NCI-H1694 treated with DMSO at 0.1 percent for 48 hours (cell line): ENCODE measurements at regions not wholly inside any gene's neighbourhood (a gene's known extent, or its start where the extent isn't known, plus 50 kb on each side); places are given as distances from the start of the nearest gene placed in this dataset.

Source experiments
- DNase-seq: peaks from one replicate; lab custom pipeline; 2025; lab: John Stamatoyannopoulos, UW

DNA sequence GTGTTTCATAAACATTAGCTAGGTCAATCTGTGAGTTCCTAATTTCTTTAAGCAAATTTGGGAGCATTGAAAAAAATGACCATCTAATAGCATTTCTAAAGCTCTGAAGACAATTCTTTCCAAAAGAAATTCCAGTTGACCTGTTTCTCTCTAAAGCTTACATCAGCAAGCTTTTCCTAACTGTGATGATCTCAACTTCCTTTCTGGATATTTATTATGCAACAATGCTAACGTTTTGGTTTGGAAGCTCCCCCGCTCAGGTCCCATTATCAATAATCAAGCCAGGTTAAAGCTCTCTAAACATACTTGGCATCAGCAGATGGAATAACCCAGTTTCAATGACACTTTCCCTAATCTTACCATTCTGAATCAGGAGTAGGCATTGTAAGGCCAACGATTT is 196.3 kb upstream of the TANK start:
- DNase-seq = no peak

DNA sequence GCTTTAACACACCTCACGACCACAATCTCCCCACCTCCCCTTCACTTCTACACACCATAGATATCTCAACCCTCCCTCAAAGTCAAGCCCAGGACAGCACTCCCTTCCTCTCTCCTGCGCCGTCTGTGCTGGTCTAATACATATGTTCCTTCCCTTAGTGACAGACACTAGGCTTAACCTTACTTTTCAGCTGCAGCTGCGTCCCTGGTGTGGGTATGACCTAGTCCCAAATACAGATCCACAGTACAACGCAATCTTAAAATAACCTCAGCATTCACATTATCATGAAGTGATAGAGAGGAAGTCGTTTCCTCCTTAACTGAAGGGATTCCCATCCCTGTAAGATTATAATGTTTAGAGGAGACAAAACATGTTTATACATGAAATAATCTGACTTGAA is 192.7 kb upstream of the TANK start:
- no peak for DNase-seq

DNA sequence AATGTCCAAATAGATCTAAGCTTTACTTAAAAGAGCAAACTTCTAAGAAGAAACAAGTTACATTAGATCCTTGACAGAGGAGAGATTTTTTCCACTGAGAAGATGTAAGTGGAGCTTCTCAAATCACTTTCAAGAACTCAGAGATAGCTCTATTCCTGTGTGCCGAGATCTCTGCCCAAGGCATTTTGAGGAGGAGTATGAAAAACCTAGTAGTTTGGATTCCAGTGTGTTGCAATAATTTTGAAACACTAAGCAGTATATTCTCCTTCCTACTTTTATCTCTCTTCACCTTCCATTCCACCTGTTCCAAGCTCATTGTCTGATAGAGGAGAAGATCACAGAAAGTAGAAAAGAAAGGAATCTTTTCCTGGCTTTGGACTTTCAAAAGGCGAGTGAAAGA is 192.0 kb upstream of the TANK start:
- no peak for DNase-seq

DNA sequence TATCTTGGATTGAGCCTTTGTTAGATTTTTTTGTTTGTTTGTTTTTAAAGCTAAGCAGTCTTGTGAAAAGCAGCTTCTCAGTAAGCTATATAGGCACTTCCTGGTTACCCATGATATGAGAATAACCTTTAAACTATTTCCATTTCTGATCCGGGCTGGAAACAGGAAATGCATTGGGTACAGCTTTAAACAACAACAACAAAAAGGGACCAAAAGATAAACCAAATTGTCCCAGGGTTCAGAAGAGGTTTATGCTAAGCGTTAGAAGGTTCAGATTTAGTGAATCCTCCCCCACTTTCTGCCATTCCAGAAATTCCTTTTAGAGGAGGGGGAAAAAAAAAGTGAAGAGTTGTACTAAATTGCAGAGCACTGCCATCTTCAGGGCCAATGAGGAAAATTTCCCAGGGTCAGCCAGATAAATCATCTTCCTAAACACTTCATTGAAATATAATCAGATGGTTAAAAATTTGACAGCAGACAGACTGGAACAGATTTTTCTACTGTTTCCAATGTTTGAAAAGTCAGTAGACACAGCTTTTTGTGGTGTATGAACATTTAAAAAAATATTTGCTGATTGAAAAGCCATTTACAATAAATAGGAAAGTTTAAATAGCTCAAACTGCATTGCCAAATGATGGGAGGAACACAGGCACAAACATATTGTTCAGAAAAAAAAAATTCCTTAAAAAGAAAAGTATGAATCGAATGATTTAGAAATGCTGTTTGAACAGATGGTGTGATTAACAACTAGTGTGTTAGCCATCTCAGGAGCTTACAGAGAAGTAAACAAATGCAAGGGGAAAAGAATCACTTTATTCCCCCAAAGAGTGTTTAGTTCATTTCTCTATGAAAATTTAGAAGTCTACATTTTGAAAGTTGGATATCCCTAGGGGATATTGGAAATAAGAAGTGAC is 189.9 kb upstream of the TANK start:
- DNase-seq = peak; percentile 49

DNA sequence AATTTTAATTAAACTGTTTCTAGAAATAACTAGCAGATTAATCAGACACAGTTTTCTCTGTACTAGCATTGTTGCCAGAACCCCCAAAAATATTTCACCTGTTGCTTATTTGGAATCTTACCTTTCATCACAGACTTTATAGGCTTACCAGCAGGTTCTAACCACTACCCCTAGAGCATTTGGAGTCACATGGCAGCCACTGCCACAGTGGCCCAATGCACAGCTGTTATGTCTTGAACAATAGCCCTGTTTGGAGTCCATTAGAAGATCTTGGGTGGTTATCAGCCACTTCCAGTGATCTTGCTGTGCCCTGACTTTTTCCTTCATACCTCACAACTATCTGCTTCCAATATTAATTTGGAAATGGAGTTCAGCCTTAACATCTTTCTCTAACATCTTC is 186.2 kb upstream of the TANK start:
- no peak for DNase-seq

DNA sequence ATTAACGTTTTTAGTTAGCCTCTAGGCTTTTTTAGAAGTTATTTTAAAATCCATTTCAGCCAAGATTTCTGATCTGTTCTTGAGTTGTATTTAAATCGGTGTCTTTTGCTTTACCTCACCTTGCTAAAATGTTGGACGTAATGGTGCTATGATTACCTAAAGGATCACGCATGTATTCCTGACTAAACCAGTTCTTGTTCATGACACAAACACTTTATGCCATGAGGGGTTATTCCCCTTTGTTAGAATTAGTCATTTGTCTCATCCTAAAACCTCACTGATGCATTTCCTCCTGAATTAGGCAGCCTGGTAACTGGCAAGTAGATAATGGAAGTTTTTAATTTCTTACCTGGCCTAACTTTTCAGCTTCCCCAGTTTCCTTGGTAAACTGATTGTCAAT is 185.4 kb upstream of the TANK start:
- DNase-seq = no peak

DNA sequence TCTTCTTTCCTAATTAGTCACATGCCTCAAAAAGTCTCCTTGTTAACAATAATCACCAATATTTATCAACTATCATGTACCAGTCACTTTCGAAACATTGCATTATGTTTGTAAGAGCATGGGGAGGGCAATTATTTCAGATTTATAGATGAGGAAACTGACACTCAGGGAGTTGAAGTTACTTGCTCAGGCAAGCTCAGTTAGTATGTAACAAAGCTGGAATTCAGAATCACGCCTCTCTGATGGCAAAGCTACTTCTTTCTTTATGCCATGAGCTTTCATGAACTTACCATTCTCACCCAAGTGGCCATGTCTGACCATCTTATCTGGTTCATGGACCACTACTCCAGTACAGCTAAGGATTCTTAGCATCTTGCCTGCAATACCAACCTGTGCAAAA is 183.4 kb upstream of the TANK start:
- no peak for DNase-seq

DNA sequence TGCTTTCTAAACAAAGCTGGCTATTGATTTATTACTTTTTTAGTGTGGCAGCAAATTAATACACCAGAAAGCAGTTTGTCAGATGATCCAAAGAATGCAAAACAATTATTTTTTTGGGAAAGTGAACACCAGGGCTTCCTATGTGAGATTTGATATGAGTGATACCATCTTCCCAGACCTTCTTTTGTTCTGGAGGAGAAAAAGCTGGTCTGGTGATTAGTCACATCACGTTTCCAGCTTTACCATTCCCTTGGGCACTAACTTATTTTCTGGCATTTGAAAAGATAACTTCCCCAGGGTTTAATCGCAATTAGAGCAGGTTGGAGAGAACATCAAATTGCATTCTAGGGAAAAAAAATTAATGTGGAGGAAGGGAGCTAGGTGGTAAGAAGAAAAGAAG is 182.9 kb upstream of the TANK start:
- DNase-seq = no peak

DNA sequence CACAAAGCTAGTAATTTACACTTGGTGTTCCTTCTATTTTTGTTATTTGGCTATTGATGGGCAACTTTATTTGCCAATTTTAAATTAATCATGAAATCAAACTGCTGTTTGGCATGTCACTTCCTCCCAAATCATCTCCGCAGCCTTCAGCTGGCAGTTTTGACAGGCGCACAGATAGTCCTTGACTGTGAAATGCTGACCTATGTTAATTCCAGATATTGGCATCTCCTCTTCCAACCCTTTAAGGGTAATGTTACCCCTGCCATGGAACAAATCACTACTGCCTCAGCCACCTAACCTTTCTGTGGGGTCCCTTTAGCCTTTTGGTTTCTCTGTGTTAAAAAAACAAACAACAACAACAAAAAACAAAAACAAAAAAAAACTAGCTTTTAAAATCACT is 182.4 kb upstream of the TANK start:
- DNase-seq = no peak

DNA sequence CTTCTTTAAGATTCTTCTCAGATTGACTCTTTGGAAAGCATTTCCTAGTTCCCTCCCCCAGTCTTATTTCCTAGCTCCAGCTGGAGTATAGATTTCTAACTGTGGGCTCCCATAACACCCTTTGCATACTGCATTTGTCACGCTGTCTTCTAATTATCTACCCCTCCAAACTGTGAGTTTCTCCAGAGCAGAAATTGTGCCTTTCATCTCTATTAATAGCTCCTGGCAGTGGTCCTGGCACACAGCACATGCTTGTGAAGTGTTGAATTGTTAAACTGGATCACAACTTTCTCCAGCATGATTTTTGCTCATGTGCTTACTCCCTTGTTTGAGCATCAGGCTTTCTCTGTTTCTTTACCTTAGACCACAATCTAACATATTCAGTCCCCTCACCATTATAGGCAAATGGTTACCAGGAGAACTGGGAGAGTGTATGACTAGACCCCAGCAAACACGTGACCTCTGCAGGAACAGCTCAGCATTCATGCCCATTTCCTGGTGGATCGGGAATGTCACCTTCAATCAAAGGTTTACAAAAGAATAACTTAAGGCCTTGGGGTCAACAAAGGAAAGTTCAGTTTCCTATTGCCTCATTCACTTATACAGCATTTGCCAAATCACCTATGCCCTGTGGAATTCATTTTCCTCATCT is 175.7 kb upstream of the TANK start:
- DNase-seq = no peak

DNA sequence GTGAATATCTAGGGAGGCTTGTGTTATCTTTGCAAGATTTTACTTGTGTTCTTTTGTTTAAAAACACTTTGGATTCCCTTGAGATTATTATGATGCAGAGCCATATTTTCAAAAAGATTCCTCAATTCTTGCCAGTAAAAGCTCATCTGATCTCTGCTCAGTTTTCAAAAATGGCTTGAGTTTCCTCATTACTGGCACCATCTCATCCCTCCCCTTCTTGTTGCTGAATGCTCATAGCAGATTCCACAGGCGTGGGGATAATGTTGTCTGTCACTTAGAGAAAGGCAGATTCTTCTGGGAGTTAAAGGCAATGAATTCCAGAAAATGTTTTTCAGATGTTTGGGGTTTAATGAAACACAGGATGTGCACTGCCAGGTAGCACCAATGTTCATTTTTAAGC is 170.4 kb upstream of the TANK start:
- no peak for DNase-seq

DNA sequence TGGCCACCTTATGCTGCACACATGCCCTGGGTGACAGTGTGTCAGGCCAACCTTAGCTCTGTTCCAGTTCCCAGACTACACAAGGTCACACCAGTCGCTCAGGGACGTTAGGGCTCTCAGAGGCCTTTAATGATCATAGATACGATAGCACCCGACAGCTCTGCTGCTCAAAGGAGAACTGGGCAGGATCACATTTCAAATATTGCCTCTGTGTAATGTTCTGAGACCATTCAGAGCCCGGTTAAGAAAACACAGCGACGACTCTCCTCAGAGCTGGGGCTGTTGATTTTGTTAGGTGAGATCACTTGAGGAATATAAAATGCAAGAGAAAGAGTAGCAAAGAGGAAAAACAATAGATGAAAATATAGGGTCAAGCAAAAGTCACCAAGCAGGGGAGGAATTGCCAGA is 166.6 kb upstream of the TANK start:
- no peak for DNase-seq

DNA sequence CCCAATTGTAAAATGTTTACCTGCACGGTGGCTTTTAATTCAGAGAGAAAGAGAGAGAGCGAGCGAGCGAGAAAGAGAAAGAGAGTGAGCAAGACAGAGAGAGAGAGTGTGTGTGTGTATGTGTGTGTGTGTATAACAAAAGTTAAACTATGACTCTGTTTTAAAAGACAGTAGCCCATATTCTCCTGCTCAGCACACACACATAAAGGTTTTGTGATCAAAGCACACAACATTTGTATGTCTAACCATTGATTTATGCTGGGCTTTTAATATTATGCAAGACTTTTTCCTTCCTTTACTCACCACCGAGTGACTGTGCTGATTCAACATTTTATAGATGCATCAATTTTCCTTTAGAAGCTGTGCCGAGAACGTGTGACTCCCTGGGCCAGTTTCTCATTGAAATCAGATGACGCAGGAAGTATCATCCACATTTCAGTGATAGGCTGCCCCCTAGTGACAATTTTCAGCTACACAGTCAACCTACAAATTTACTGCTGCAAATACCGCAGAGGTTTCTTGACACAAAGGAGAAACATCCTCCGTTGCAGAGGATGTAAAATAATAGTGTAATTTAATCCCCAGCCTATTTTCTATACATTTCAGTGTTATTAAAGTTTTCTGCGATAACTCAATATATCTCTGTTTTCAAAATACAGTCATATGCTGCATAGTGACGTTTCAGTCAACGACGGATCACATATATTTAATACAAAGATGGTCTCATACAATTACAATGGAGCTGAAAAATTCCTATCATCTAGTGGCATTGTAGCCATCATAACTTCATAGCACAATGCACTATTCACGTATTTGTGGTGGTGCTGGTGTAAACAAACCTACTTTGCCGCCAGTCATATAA is 165.9 kb upstream of the TANK start:
- DNase-seq = peak; percentile 70

DNA sequence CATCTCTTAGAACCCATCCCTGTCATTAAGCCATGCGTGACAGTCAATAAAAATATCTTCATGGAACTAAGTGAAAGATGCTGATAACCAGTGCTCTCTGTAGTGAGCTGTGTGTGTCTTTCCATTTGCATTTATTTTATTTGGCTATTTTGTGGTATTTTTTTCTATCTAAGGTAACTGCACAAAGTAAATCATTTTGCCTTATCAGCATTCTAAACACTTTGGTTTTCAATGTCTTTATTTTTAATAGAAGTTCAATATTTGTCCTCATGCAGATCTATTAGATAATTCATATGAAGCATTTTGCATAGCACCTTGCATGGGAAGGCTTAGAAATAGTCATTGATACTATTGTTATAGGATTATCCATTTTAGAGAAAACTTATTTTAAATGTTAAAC is 163.6 kb upstream of the TANK start:
- DNase-seq = no peak

DNA sequence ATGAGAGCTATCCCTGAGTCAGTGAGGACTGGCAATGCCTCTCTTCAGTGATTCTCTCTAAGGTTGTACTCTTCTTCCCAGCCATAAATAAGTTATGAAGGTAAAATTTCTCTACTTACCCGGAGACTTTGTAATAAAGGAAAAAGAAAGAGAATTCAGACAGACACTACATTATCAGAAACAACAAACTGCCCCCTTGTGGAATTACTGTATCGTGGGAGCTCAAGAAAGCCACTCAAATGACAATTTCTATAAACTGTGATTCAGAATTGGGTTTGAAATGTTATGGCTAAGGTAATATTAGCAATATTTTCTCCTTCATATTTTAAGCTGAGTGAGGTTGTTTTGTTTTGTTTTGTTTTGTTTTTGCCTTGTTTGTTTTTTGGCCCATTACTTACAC is 155.8 kb upstream of the TANK start:
- DNase-seq = no peak

DNA sequence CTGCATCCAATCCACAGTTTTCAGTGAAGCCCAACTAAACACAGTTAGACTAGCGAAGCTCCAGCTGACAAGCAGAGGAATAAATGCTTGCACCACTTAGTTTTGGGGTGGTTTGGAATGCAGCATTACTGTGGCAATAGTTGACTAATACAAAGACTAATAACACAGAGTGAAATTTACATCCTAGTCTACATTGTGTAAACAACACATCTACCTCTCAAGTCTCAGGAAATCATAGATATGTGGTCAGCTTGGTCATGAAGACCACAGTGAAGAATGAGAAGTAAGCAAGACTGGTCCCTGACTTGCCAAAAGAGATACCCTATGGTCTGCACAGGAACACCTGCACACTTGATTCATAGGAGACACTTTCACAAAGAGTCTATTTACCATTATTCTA is 155.1 kb upstream of the TANK start:
- DNase-seq = no peak

DNA sequence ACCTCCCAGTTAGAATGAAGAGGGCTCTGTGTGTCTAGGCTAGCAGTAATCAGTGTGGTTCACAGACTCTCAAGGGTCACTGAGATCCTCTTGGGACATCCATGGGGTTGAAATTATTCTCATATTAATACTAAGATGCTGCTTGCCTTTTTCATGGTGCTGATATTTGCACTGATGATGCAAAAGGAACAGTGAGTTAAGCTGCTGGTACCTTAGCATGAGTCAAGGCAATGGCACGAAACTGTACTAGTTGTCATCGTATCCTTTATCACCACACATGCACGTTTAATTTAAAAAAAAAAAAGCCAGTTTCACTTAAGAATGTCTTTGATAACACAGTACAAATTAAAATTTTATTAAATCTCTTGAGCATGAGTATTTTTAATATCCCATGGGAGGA is 151.9 kb upstream of the TANK start:
- no peak for DNase-seq

DNA sequence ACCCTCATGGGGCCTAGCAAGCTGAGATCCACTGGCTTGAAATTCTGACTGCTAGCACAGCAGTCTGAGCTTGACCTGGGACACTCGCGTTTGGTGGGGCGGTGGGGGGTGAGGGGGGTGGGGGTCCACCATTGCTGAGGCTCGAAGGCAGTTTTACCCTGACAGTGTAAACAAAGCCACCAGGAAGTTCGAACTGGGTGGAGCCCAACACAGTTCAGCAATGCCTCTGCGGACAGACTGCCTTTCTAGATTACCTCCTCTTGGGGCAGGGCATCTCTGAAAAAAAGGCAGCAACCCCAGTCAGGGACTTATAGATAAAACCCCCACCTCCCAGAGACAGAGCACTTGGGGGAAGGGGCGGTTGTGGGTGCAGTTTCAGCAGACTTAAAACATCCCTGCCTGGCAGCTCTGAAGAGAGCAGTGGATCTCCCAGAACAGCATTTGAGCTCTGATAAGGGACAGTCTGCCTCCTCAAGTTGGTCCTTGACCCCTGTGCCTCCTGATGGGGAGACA is 149.7 kb upstream of the TANK start:
- DNase-seq = no peak

DNA sequence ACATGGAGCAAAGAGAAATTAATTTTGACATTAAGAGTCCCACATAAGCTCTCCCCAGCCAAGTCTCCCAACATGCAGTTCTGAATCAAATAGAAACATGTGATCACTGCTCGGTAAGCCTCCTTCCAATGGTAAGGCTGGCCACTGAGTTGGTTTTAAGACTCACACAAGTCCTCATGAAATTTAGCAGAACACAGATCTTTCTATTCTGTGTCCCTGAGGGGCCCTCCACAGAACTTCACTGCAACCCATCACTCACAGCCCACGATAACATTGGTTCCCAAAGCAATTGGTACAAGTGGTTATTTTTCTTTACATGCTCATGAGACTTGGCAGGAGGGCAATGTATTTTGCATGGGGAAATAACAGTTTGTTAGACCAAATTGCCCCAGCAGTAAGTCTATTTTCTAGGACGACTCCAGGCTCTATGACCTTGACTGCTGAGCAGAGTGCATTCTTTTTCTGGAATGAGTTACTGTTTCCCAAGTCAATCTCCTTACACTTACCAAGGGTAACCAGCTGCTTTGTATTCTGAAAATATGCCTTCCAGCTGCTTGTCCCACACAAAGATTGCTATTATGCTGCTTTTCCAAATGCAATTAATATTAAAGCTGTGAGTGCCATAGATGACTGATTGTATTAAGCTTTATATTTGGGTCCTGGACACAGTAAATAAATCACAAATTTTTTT is 142.3 kb upstream of the TANK start:
- no peak for DNase-seq

DNA sequence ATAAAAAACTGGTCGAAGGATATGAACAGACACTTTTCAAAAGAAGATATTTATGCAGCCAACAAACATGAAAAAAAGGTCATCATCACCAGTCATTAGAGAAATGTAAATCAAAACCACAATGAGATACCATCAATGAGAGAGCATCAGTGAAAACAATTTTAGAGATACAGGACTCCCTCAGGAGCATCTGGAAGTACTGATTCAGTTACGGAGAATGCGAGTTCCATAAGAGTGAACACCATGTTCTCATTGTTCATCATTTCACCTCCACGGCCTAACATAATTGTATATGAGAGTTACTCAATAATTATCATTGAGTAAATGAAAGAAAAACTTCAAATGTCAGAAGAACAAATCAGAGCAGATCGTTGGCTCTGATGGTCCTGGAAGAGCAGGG is 140.9 kb upstream of the TANK start:
- no peak for DNase-seq

DNA sequence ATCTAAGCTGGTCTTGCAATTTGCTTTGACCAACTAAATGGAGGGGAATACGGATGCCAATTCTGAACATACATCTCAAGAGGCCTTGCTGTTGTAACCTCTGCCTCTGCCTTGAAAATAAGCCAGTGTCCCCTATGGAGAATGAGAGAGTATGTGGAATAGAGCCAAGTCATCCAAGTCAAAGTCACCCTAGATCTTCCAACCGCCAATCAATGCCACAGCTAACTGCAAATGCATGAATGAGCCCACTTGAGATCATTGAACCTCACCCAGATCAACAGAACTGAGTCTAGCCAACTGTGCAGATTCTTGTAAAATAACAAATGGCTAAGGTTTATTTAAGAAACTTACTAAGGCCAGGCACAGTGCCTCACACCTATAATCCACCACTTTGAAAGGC is 139.8 kb upstream of the TANK start:
- no peak for DNase-seq

DNA sequence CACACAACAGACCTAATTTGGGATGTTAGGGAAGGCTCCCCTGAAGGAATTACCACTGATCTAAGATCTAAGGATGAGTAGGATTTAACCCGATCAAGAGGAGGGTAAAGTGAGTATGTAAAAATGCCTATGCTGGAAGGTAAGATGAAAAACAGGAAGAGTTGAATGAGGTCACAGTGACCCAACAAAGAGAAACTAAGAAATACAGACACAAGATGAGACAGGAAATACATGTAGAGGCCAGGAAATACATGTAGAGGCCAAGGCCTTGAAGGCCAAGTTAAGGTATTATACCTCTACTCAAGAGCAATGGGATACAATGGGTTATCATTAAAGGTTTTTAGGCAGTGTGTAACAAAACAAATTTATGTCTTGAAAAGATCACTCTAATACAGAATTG is 131.6 kb upstream of the TANK start:
- no peak for DNase-seq
